Retinal pigment epithelial cell (primary cell): ENCODE measurements at regions not wholly inside any gene's neighbourhood (a gene's known extent, or its start where the extent isn't known, plus 50 kb on each side); places are given as distances from the start of the nearest gene placed in this dataset.

Experiments
- DNase-seq: peaks from one replicate; pipeline ENCODE4 v3.0.0-alpha.2; 2010; ENCODE audit warnings: low read depth
- H3K4me3 ChIP-seq: 2 replicates; pipeline ENCODE4 v1.5.1; 2011; ENCODE audit warnings: mild to moderate bottlenecking, low read length, control low read depth, moderate library complexity
- TF ChIP-seq, protein P1 (sequence below): conservative IDR thresholded peaks from 2 replicates; pipeline ENCODE4 v1.5.1; 2011; ENCODE audit warnings: low read depth, low read length, control low read depth, inconsistent platforms

DNA sequence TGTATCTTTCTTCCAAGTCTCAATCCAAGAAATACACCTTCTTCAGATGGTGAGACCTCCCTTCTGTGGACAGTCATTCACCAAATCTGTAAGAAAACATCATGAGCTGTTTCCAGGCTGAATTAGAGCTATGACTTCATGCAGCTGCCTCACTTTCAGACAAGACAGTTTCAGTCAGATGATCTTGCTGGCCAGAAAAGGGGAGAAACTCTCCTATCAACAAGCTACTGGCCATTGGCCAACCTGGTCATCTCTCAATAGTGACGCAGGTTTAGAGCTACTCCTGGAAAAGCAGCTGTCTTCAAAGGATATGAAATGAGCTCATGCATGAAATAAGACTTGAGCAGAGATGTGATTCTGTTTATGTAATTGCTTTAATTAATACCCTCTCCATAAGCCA lies 69.6 kb upstream of the NDP start:
- DNase-seq: no peak
- TF ChIP-seq, protein P1, sequence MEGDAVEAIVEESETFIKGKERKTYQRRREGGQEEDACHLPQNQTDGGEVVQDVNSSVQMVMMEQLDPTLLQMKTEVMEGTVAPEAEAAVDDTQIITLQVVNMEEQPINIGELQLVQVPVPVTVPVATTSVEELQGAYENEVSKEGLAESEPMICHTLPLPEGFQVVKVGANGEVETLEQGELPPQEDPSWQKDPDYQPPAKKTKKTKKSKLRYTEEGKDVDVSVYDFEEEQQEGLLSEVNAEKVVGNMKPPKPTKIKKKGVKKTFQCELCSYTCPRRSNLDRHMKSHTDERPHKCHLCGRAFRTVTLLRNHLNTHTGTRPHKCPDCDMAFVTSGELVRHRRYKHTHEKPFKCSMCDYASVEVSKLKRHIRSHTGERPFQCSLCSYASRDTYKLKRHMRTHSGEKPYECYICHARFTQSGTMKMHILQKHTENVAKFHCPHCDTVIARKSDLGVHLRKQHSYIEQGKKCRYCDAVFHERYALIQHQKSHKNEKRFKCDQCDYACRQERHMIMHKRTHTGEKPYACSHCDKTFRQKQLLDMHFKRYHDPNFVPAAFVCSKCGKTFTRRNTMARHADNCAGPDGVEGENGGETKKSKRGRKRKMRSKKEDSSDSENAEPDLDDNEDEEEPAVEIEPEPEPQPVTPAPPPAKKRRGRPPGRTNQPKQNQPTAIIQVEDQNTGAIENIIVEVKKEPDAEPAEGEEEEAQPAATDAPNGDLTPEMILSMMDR: no peak
- no peak overlapping the region for H3K4me3 ChIP-seq

DNA sequence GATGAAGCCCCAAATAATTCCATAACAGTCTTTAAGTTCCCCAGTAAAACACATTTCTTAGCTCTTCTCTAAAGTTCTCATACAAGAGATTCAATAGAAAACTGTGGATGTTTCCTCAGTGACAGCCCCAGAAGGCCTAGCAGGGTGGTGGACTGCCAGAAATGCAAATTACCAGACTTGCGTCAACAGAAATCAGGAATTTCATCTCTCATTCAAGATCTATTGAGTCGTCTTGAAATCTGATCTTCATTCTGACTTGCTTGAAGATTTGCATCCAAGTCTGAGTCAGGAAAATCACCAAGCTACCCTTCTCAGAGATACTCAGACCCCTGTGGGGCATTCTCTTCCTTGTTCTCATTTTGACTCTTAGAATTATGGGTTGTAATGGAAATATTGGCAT lies 68.9 kb upstream of the NDP start:
- no peak for DNase-seq
- no peak overlapping the region for H3K4me3 ChIP-seq
- TF ChIP-seq, protein P1: no peak

DNA sequence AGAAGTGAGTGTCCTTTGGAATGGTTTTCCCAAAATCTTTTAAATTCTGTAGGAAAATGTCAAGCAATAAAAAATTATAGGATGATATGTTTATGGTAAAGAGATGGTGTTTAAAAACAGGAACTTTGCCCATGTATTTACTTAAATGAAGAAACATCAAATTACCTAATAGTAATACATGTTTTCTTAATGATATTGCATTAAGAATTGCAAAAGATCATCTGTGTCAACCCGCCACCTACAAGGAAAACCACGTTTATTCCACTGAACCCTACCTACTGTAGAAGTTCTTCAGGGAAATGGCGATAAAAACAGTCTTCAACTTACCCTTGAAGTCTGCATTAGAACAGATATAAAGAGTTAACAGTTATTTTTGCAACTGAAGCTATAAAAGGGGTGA lies 67.2 kb upstream of the NDP start:
- no peak for DNase-seq
- no peak overlapping the region for H3K4me3 ChIP-seq

DNA sequence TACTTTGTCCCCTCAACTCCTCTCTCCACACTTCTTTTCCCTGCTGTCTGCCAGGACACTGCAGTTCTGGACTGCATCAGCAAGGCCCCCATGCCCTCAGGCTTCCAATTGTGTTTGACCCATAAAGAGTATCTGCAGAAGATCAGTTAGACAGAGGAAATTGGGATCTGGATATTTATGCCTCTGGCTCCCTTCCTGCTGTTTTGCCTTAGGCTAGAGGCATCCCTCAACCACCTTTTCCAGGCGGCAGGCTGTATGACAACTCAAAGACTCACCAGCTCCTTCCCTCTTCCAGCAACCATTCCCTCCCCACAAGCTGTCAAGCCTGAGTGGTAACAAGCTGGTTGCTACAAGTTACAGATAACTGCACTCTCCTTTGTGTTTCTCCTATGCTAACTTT lies 66.4 kb upstream of the NDP start:
- no peak overlapping the region for H3K4me3 ChIP-seq
- no peak for DNase-seq
- TF ChIP-seq, protein P1: no peak

More for the DNA sequence above, 67.2 kb upstream of the NDP start:
- TF ChIP-seq, protein P1: no peak

DNA sequence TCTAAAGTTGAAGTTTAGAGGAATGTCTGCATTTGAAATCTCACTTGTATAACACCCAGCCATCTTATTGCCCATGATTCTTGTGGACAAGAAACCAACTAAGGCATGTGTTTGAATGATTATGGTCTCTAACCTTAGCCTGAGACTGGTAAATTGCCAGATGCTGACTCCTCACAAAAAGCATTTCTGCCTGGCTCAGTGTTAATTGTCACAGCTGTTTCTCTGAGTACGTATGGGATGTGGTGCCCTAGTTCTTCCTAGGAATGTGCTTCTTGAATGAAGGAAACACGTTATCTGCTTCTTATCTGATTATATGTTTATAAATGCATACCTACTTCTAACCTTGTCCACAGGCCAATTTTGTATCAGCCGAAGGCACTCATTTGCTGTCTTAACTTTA lies 63.1 kb upstream of the NDP start:
- TF ChIP-seq, protein P1: no peak
- no peak overlapping the region for H3K4me3 ChIP-seq
- no peak for DNase-seq

DNA sequence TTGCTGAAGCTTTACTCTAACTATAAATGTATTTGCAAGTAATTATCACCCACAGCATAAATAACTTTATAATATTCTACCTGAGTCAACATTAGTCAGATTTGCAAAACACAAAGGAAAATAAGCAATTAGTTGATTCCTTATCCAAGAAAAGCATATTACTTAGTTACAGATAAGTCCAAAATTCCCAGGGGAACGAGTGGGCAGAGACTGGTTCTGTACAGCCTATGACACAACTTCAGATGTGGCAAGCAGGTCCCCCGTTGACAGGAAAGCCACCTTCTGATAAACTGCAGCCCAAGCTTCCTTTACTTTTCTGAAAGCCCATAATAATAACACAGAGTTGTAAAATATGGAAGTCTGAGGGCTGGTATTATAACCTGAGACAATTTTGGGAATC lies 62.4 kb upstream of the NDP start:
- no peak overlapping the region for H3K4me3 ChIP-seq
- DNase-seq: no peak
- TF ChIP-seq, protein P1: no peak

DNA sequence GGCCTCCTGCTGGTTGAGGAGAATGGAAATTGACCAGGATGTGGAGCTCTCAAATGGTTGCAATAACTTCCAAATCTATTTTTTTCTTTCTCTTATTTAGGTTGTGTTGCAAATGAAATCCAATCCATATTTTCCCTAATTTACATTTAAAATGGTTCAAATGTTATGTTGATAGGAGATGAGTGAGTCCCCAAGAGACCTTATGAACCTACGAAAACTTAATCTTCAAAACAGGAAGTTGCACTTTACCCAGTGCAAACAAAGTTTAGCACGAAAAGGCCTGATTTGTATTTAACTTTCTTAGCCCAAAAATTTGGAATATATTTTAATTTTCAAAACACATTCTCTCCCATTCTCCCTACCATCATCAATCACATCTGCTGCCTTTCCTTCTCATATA lies 59.3 kb upstream of the NDP start:
- no peak overlapping the region for H3K4me3 ChIP-seq
- no peak for DNase-seq
- TF ChIP-seq, protein P1: no peak
